Endothelial cell (in vitro differentiated cells): ENCODE measurements at regions not wholly inside any gene's neighbourhood (a gene's known extent, or its start where the extent isn't known, plus 50 kb on each side); places are given as distances from the start of the nearest gene placed in this dataset.

ENCODE experiments used
- DNase-seq: peaks from one replicate; pipeline ENCODE4 v3.0.0; 2021; ENCODE audit warnings: low spot score
- H3K27ac Mint-ChIP-seq: one replicate; pipeline ENCODE4 v1.8.0; 2021; ENCODE audit warnings: mixed read lengths, inconsistent platforms; ENCODE audit not compliant: unreplicated experiment
- H3K27me3 Mint-ChIP-seq: one replicate; pipeline ENCODE4 v1.8.0; 2021; ENCODE audit warnings: mild to moderate bottlenecking, moderate library complexity, mixed read lengths, inconsistent platforms; ENCODE audit not compliant: unreplicated experiment
- H3K36me3 Mint-ChIP-seq: one replicate; pipeline ENCODE4 v1.8.0; 2021; ENCODE audit warnings: mild to moderate bottlenecking, low read depth, mixed read lengths, inconsistent platforms; ENCODE audit not compliant: unreplicated experiment
- H3K4me1 Mint-ChIP-seq: one replicate; pipeline ENCODE4 v1.8.0; 2021; ENCODE audit warnings: mild to moderate bottlenecking, mixed read lengths, inconsistent platforms; ENCODE audit not compliant: unreplicated experiment
- H3K4me3 Mint-ChIP-seq: one replicate; pipeline ENCODE4 v1.8.0; 2021; ENCODE audit warnings: mild to moderate bottlenecking, mixed read lengths, inconsistent platforms; ENCODE audit not compliant: unreplicated experiment
- H3K9me3 Mint-ChIP-seq: one replicate; pipeline ENCODE4 v1.8.0; 2021; ENCODE audit warnings: mixed read lengths, inconsistent platforms; ENCODE audit not compliant: unreplicated experiment
- CTCF ChIP-seq: fragments of 200-600 bp; sonication (generic); IDR thresholded peaks from one replicate; pipeline ENCODE4 v1.5.0; 2021; ENCODE audit warnings: antibody characterized with exemption; ENCODE audit not compliant: unreplicated experiment

GRCh38 chr2:41387519-41387918 is 660.3 kb upstream of the PKDCC start:
- Mint-ChIP-seq H3K36me3 (no peaks in the 10 kb centered on the region), H3K4me3 (no peak overlapping the region), H3K4me1 (no peaks in the 10 kb centered on the region), H3K27ac (no peak overlapping the region), H3K9me3 (no peaks in the 10 kb centered on the region), H3K27me3 (no peaks in the 10 kb centered on the region)
- TF ChIP-seq CTCF = no peak
- DNase-seq = no peak

- TF ChIP-seq CTCF = no peak
- H3K4me3 Mint-ChIP-seq = no peak overlapping the region
- H3K4me1 Mint-ChIP-seq = no peaks in the 10 kb centered on the region
- no peak for DNase-seq
- H3K36me3 Mint-ChIP-seq = no peaks in the 10 kb centered on the region
- no peak overlapping the region for H3K27ac Mint-ChIP-seq
- no peaks in the 10 kb centered on the region for H3K9me3 Mint-ChIP-seq
- peaks cover 2% of the 10 kb centered on the region for H3K27me3 Mint-ChIP-seq
Observed at GRCh38 chr2:41393621-41394020, 654.2 kb upstream of the PKDCC start.

GRCh38 chr2:41394541-41394940 is 653.3 kb upstream of the PKDCC start:
- no peak for TF ChIP-seq CTCF
- H3K36me3 Mint-ChIP-seq = no peaks in the 10 kb centered on the region
- no peaks in the 10 kb centered on the region for H3K4me1 Mint-ChIP-seq
- no peaks in the 10 kb centered on the region for H3K9me3 Mint-ChIP-seq
- H3K4me3 Mint-ChIP-seq = no peak overlapping the region
- H3K27ac Mint-ChIP-seq = no peak overlapping the region
- no peak for DNase-seq
- peaks cover 2% of the 10 kb centered on the region for H3K27me3 Mint-ChIP-seq

GRCh38 chr2:41395692-41396091 is 652.1 kb upstream of the PKDCC start:
- no peak for DNase-seq
- peaks cover 2% of the 10 kb centered on the region for H3K27me3 Mint-ChIP-seq
- no peaks in the 10 kb centered on the region for H3K36me3 Mint-ChIP-seq
- H3K4me1 Mint-ChIP-seq = no peaks in the 10 kb centered on the region
- H3K9me3 Mint-ChIP-seq = no peaks in the 10 kb centered on the region
- no peak for TF ChIP-seq CTCF
- no peak overlapping the region for H3K27ac Mint-ChIP-seq
- H3K4me3 Mint-ChIP-seq = no peak overlapping the region

GRCh38 chr2:41399437-41400087 is 648.3 kb upstream of the PKDCC start:
- H3K4me3 Mint-ChIP-seq = no peak overlapping the region
- no peaks in the 10 kb centered on the region for H3K27me3 Mint-ChIP-seq
- no peaks in the 10 kb centered on the region for H3K4me1 Mint-ChIP-seq
- no peak for TF ChIP-seq CTCF
- H3K9me3 Mint-ChIP-seq = no peaks in the 10 kb centered on the region
- DNase-seq = no peak
- no peak overlapping the region for H3K27ac Mint-ChIP-seq
- no peaks in the 10 kb centered on the region for H3K36me3 Mint-ChIP-seq
